ENCODE measurements at regions not wholly inside any gene's neighbourhood (a gene's known extent, or its start where the extent isn't known, plus 50 kb on each side); places are given as distances from the start of the nearest gene placed in this dataset.

GRCh38 chr7:113230691-113231090, 112.3 kb upstream of the SMIM30 start:
- no peak overlapping the region for H3K14ac ChIP-seq (ENCODE audit: low read length)
- H2AK5ac ChIP-seq (ENCODE audit: low read length) = no peak overlapping the region
- no peak overlapping the region for H3K4me3 ChIP-seq (ENCODE audit: low read depth, low read length)
- no CpG with 5 or more reads among the region's 2 CpGs for WGBS (ENCODE audit: extremely low coverage, insufficient coverage, insufficient read length)
- no peak overlapping the region for H2BK5ac ChIP-seq (ENCODE audit: low read depth, low read length, poor library complexity)
- H4K91ac ChIP-seq (ENCODE audit: low read depth, low read length) = no peak overlapping the region
- no peak overlapping the region for H3K4ac ChIP-seq (ENCODE audit: low read depth, low read length)
- no peak overlapping the region for H4K12ac ChIP-seq (ENCODE audit: low read depth, low read length)
- peaks cover 5% of the 10 kb centered on the region for H3K9me3 ChIP-seq (ENCODE audit: insufficient read depth, low read depth, low read length)
- H3K79me2 ChIP-seq (ENCODE audit: control insufficient read depth, insufficient read depth, low read length, poor library complexity) = no peaks in the 10 kb centered on the region
- no peaks in the 10 kb centered on the region for H3K79me1 ChIP-seq (ENCODE audit: low read length)
- H3K18ac ChIP-seq (ENCODE audit: low read length) = no peak overlapping the region
- H3K9ac ChIP-seq (ENCODE audit: low read length) = no peak overlapping the region
- H3K36me3 ChIP-seq (ENCODE audit: control insufficient read depth in 1 of 2, insufficient read depth in 2 of 2, low read length in 2 of 2) = no peaks in the 10 kb centered on the region
- H3K27me3 ChIP-seq (ENCODE audit: insufficient read depth, low read length) = no peaks in the 10 kb centered on the region
- no peak for DNase-seq
- H3K27ac ChIP-seq (ENCODE audit: low read depth, low read length) = no peak overlapping the region
- no peaks in the 10 kb centered on the region for H3K4me1 ChIP-seq (ENCODE audit: control insufficient read depth in 1 of 2, insufficient read depth in 2 of 2, low read length in 2 of 2)
- H2BK120ac ChIP-seq (ENCODE audit: insufficient read depth, low read length, poor library complexity) = no peak overlapping the region
- no peak overlapping the region for H3K23ac ChIP-seq (ENCODE audit: low read length)
- H4K8ac ChIP-seq (ENCODE audit: low read depth, low read length) = no peak overlapping the region
- H3K4me2 ChIP-seq (ENCODE audit: low read length) = no peak overlapping the region
- no peak overlapping the region for H2AFZ ChIP-seq (ENCODE audit: insufficient read depth, low read length, poor library complexity)
- no peak overlapping the region for H2BK12ac ChIP-seq (ENCODE audit: low read length)

DNA sequence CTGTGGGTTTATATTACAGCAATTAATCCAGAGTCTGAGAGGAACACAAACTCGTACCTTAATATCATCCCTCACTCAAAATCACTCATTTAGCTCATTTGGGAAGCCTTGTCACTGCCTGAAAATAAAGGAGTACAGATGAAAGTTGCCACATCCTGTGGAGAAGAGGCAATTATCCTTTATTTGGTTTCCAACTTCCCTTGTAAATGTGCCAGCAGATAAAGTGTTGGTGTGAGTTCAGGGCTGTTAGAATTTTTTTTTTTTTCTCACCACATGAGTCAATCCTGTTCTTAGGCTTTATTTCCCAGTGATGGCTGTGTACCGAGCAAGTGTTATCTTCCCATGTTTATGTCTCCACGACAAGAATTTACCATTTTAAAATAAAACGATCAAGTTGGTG, 99.0 kb upstream of the SMIM30 start:
- WGBS (ENCODE audit: extremely low coverage, insufficient coverage, insufficient read length) = no CpG with 5 or more reads among the region's 4 CpGs
- Histone ChIP-seq H2BK5ac (ENCODE audit: low read depth, low read length, poor library complexity) (no peak overlapping the region), H3K27me3 (ENCODE audit: insufficient read depth, low read length) (no peaks in the 10 kb centered on the region), H2AK5ac (ENCODE audit: low read length) (no peak overlapping the region), H3K4ac (ENCODE audit: low read depth, low read length) (no peak overlapping the region), H2BK120ac (ENCODE audit: insufficient read depth, low read length, poor library complexity) (no peak overlapping the region), H3K9ac (ENCODE audit: low read length) (no peak overlapping the region), H4K91ac (ENCODE audit: low read depth, low read length) (no peak overlapping the region), H3K79me2 (ENCODE audit: control insufficient read depth, insufficient read depth, low read length, poor library complexity) (no peaks in the 10 kb centered on the region), H3K9me3 (ENCODE audit: insufficient read depth, low read depth, low read length) (no peaks in the 10 kb centered on the region), H4K8ac (ENCODE audit: low read depth, low read length) (no peak overlapping the region), H3K4me2 (ENCODE audit: low read length) (no peak overlapping the region), H3K4me1 (ENCODE audit: control insufficient read depth in 1 of 2, insufficient read depth in 2 of 2, low read length in 2 of 2) (no peaks in the 10 kb centered on the region), H3K27ac (ENCODE audit: low read depth, low read length) (no peak overlapping the region), H3K18ac (ENCODE audit: low read length) (no peak overlapping the region), H4K12ac (ENCODE audit: low read depth, low read length) (no peak overlapping the region), H3K4me3 (ENCODE audit: low read depth, low read length) (no peak overlapping the region), H3K36me3 (ENCODE audit: control insufficient read depth in 1 of 2, insufficient read depth in 2 of 2, low read length in 2 of 2) (no peaks in the 10 kb centered on the region), H2AFZ (ENCODE audit: insufficient read depth, low read length, poor library complexity) (no peak overlapping the region), H3K79me1 (ENCODE audit: low read length) (no peaks in the 10 kb centered on the region), H3K14ac (ENCODE audit: low read length) (no peak overlapping the region), H3K23ac (ENCODE audit: low read length) (no peak overlapping the region), H2BK12ac (ENCODE audit: low read length) (no peak overlapping the region)
- DNase-seq = no peak

- H3K4me3 ChIP-seq (ENCODE audit: low read depth, low read length) = no peak overlapping the region
- no peak overlapping the region for H2AFZ ChIP-seq (ENCODE audit: insufficient read depth, low read length, poor library complexity)
- H3K4ac ChIP-seq (ENCODE audit: low read depth, low read length) = no peak overlapping the region
- H3K4me1 ChIP-seq (ENCODE audit: control insufficient read depth in 1 of 2, insufficient read depth in 2 of 2, low read length in 2 of 2) = no peaks in the 10 kb centered on the region
- DNase-seq = no peak
- no peaks in the 10 kb centered on the region for H3K79me1 ChIP-seq (ENCODE audit: low read length)
- no peaks in the 10 kb centered on the region for H3K36me3 ChIP-seq (ENCODE audit: control insufficient read depth in 1 of 2, insufficient read depth in 2 of 2, low read length in 2 of 2)
- no peak overlapping the region for H2BK5ac ChIP-seq (ENCODE audit: low read depth, low read length, poor library complexity)
- H3K23ac ChIP-seq (ENCODE audit: low read length) = no peak overlapping the region
- H2BK12ac ChIP-seq (ENCODE audit: low read length) = no peak overlapping the region
- H2BK120ac ChIP-seq (ENCODE audit: insufficient read depth, low read length, poor library complexity) = no peak overlapping the region
- no peak overlapping the region for H4K91ac ChIP-seq (ENCODE audit: low read depth, low read length)
- no peaks in the 10 kb centered on the region for H3K27me3 ChIP-seq (ENCODE audit: insufficient read depth, low read length)
- H3K4me2 ChIP-seq (ENCODE audit: low read length) = no peak overlapping the region
- no peaks in the 10 kb centered on the region for H3K79me2 ChIP-seq (ENCODE audit: control insufficient read depth, insufficient read depth, low read length, poor library complexity)
- no peak overlapping the region for H3K27ac ChIP-seq (ENCODE audit: low read depth, low read length)
- WGBS (ENCODE audit: extremely low coverage, insufficient coverage, insufficient read length) = no CpG with 5 or more reads among the region's 1 CpG
- H2AK5ac ChIP-seq (ENCODE audit: low read length) = no peak overlapping the region
- no peak overlapping the region for H4K12ac ChIP-seq (ENCODE audit: low read depth, low read length)
- H4K8ac ChIP-seq (ENCODE audit: low read depth, low read length) = no peak overlapping the region
- no peaks in the 10 kb centered on the region for H3K9me3 ChIP-seq (ENCODE audit: insufficient read depth, low read depth, low read length)
- H3K18ac ChIP-seq (ENCODE audit: low read length) = no peak overlapping the region
- no peak overlapping the region for H3K9ac ChIP-seq (ENCODE audit: low read length)
- H3K14ac ChIP-seq (ENCODE audit: low read length) = no peak overlapping the region
Measured at GRCh38 chr7:113216038-113216437, 97.7 kb upstream of the SMIM30 start.

DNA sequence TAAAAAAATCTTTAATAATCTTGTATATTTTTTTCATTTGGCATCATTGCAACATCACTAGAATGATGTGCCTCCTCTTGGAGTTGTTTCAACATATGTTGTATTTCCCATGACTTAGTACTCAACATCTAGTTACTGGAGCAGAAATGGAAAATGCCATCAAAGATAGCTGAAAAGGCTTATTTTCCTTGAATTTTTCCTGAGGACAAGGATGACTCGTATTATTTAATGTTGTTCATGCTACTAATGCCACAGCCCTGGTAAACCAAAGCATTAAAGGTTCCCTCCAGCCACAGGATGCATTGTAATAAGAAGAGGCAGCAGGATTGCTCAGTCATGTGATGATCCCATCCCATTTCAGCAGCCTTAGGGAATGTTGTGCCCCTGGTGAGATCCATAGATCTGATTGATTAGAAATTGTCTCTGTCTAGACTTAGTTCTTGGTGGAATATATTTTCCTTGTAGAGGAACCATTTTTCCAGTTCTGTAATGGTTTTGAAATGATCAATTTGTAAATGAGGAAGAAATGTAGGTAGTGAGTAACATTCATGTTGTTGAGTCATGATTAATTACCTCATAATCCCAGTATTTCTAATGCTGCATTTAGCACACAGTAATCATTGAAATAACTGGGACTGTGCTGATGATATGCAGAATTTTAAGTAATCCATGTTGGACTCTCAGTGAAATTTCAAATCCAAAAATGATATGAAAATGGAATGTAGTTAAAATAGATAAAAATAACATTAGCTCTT, 91.3 kb upstream of the SMIM30 start:
- Histone ChIP-seq H3K4me3 (ENCODE audit: low read depth, low read length) (no peak overlapping the region), H2BK12ac (ENCODE audit: low read length) (no peak overlapping the region), H3K27me3 (ENCODE audit: insufficient read depth, low read length) (no peaks in the 10 kb centered on the region), H3K4me2 (ENCODE audit: low read length) (no peak overlapping the region), H2AK5ac (ENCODE audit: low read length) (no peak overlapping the region), H3K4ac (ENCODE audit: low read depth, low read length) (no peak overlapping the region), H2AFZ (ENCODE audit: insufficient read depth, low read length, poor library complexity) (no peak overlapping the region), H3K27ac (ENCODE audit: low read depth, low read length) (no peak overlapping the region), H3K9ac (ENCODE audit: low read length) (no peak overlapping the region), H4K91ac (ENCODE audit: low read depth, low read length) (no peak overlapping the region), H3K14ac (ENCODE audit: low read length) (no peak overlapping the region), H3K36me3 (ENCODE audit: control insufficient read depth in 1 of 2, insufficient read depth in 2 of 2, low read length in 2 of 2) (no peaks in the 10 kb centered on the region), H3K9me3 (ENCODE audit: insufficient read depth, low read depth, low read length) (no peaks in the 10 kb centered on the region), H4K8ac (ENCODE audit: low read depth, low read length) (no peak overlapping the region), H2BK120ac (ENCODE audit: insufficient read depth, low read length, poor library complexity) (no peak overlapping the region), H3K18ac (ENCODE audit: low read length) (no peak overlapping the region), H3K79me2 (ENCODE audit: control insufficient read depth, insufficient read depth, low read length, poor library complexity) (no peaks in the 10 kb centered on the region), H3K4me1 (ENCODE audit: control insufficient read depth in 1 of 2, insufficient read depth in 2 of 2, low read length in 2 of 2) (no peaks in the 10 kb centered on the region), H4K12ac (ENCODE audit: low read depth, low read length) (no peak overlapping the region), H3K23ac (ENCODE audit: low read length) (no peak overlapping the region), H2BK5ac (ENCODE audit: low read depth, low read length, poor library complexity) (no peak overlapping the region), H3K79me1 (ENCODE audit: low read length) (no peaks in the 10 kb centered on the region)
- DNase-seq = no peak
- no CpG with 5 or more reads among the region's 1 CpG for whole genome bisulfite sequencing (ENCODE audit: extremely low coverage, insufficient coverage, insufficient read length)
